ENCODE measurements at regions not wholly inside any gene's neighbourhood (a gene's known extent, or its start where the extent isn't known, plus 50 kb on each side); places are given as distances from the start of the nearest gene placed in this dataset.
"Not testable (repeated sequence)": the region's sequence is repeated elsewhere in the genome, so short reads cannot be mapped to it uniquely, and the experiment has no call there.

DNA sequence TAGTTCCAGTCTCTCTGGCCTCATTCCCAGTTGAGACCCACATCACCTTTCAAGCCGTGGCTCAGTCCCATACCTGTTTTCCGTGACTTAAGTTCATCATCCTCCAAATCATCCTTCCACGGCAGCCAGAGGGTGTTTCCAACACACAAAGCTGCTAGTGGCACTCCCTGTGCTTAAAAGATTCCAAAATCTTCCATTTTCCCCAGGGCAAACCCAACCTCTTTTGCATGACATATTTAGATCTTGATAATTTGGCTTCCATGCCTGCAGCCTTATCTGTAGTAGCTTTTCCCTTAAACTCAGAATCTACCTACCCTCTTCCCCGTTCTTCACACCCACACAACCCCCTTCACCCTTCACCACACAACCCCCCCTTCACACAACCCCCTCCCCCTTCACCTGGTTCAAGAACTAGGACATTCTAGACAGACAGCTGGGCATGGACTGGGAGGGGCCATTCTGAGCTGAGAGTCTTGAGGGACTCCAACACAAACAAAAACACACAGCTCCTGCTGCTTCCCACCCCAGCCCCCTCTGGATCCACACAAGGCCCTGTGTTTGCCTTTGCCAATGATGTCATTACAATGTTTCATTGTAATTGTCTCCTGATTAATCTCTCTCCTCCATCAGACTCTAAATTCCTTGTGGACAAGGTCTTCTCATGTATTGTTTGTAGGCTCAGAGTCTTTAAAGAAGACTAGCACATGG is 268.2 kb downstream of the SH3GL2 start:
- DNase-seq, result no peak

- DNase-seq, result no peak
These were observed 269.0 kb downstream of the SH3GL2 start for GRCh38 chr9:17847908-17848307.

GRCh38 chr9:17852108-17852507 is 273.2 kb downstream of the SH3GL2 start:
- DNase-seq, result no peak

- no peak for DNase-seq
These were observed 275.6 kb downstream of the SH3GL2 start for GRCh38 chr9:17854487-17854886.

- no peak for DNase-seq
These were observed 278.1 kb downstream of the SH3GL2 start for GRCh38 chr9:17856995-17857394.

DNA sequence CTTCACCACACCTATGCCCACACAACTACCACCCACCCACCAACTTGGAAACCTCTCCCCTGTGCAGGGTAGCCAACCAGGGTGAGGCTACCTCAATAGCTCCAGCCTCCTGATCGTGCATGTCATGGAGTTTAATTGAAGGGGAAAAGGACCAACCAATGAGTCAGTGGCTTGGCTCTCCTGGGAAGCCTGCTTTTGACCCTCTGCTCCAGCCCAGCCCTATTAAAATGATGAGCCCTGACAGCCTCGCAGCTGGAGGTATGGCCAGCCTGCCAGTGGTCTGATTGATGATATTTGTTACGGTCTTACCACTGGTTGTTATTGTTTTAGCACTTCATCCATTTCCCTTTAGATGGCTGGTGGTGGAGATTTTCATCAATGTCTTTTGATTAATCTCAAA is 280.4 kb downstream of the SH3GL2 start:
- DNase-seq, result no peak

DNA sequence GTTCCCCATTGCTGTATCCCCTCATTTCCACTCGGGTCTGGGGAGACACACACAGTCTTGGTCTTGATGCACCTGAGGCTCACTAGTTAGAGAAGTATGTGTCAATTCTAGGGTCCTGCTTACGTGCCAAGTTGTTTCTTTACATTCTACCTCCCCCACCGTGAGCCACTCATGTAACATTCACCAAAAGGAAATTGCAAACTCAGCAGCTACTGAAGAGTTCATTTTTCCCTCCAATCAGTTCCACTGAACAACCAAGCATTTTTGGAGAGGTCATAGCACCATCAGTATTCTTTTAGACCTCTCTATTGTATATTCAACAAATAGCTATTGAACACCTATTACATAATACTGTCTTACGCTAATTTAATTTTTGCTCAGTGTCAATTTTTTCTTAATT is 281.1 kb downstream of the SH3GL2 start:
- DNase-seq, result no peak

DNA sequence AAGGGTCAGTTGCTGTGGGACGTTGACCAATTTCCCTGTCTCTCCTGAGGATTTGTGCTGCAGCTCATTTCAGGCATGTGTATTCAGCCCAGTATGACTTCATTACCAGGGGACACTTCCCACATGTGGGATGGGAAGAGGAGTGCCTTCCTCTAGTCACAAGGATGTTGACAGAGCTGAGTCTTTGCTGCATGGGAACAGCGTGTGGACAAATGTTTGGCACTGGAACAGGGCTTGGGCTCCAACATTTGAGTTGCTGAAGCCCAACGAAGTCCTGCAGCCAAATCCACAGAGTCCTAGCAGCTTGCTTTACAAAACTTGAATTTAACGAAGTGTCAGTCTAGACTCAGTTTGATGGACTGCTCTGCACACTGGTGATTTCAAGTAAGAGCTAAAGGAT is 283.2 kb downstream of the SH3GL2 start:
- DNase-seq, result no peak

GRCh38 chr9:17862629-17863028 is 283.8 kb downstream of the SH3GL2 start:
- DNase-seq, result no peak

- no peak for DNase-seq
These were observed 284.5 kb downstream of the SH3GL2 start for GRCh38 chr9:17863213-17863883.

- DNase-seq, result no peak
These were observed 285.1 kb downstream of the SH3GL2 start for GRCh38 chr9:17863924-17864323.

GRCh38 chr9:17864951-17865350 is 286.1 kb downstream of the SH3GL2 start:
- DNase-seq, result no peak

DNA sequence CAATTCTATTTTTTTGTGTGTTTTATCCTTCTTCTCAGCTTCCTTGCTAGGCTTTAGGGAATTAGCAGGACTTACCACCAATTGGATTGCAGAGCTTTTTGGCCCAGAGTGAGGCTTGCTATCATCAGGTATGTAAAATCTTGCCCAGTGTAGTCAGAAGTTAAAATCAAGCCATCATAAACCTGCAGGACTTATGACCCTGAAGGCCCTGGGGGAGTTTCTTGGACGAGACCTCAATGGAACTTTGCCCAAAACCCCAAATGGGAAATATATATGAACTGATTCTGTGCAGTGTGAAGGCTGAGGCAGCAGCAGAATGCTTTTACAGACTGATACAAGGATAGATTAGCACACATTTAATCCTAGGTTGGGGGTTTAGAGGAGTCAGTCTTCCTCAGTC is 287.0 kb downstream of the SH3GL2 start:
- DNase-seq, result no peak

GRCh38 chr9:17870722-17871121 is 291.9 kb downstream of the SH3GL2 start:
- DNase-seq, result no peak

GRCh38 chr9:17871213-17871890 is 292.5 kb downstream of the SH3GL2 start:
- no peak for DNase-seq

DNA sequence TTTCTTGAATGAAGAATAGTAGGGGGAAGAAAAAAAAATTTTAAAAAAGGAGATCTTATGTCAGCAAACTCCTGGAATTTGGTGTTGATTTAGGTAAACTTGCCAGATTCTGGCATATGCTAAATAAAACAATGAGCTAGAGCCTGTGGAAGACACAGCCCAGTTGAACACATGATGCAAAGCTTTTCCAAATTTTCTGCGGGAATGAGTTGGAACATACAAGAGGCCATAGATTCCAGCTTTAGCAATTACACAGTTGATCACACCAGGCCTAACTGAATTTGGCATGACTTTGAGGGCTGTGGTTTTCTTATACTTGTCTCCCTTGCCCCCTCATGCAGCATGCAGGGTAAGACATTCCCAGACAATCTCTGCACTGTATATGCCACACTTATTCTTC is 297.0 kb downstream of the SH3GL2 start:
- DNase-seq, result no peak

GRCh38 chr9:17876687-17877086 is 297.8 kb downstream of the SH3GL2 start:
- DNase-seq, result no peak

DNA sequence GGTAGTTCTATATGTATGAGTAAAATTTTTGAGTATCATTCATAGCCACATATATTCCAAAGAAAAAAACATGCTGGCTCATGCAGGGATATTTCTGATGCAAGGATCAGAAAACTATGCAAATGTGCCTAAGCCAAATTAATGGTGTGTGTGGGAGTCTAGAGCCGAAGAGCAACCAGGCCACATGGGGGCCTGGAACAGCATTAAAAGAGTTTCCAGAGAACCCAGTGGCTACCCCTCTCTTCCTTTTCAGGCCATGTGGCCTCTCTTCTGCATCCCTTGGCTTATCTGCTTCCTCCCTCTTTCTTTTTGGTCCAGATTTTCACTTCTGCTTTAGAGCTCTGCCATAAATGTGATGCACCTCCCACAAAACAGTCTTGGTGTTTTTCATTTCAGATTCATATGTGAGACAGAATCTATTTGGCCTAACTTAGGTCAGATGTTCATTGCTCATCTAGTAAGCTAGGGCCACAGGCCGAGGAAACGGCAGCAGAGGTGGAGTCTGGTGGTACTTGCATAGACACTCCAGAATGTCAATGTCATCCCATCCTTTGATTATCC is 300.0 kb downstream of the SH3GL2 start:
- DNase-seq, result no peak

DNA sequence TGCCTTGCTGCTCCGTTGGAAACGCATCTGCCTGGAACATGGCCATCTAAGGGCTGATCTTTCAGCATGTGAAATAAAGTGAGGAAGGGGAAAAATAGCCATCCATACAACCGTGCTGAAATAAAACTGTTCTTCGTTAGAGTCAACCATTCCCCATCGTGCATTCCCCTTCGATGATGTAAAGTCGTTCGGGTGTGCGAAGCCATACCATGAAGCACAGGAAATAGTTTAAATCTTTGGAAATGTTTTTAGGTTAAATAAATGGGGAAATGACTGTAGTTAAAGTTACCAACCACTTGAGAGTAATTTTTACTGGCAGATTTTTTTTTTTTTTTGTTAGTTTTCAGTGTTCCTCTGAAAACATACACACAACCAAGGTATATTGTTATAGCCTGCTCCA is 302.5 kb downstream of the SH3GL2 start:
- no peak for DNase-seq

- DNase-seq, result no peak
These were observed 304.1 kb downstream of the SH3GL2 start for GRCh38 chr9:17882688-17883594.

DNA sequence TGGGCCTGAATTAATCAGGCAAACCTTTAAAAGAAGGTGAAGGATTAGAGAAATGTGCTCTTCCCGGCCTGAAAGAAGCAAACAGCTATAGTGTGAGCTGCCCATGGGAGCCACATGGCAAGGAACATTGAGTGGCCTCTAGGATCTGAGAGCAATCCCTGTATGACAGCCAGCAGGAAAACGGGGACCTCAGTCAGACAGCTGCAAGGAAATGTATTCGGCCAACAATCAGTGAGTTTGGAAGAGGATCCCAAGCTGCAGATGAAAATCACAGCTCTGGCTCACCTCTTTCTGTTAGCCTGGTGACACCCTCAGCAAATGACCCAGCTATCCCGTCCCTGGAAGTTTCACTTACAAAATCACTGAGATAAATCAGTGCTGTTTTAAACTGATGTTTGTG is 309.2 kb downstream of the SH3GL2 start:
- no peak for DNase-seq

DNA sequence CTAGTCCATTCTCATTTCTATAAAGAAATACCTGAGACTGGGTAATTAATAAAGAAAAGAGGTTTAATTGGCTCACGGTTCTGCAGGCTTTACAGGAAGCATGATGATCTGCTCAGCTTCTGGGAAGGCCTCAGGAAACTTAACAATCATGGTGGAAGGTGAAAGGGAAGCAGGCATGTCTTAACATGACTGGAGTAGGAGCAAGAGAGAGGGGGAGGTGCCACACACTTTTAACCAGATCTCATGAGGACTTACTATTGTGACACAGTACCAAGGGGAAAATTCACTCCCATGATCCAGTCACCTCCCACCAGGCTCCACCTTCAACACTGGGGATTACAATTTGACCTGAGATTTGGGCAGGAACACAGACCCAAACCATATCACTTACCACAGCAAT is 310.1 kb downstream of the SH3GL2 start:
- not testable (repeated sequence) for DNase-seq

All from SHP77 (cell line).